ENCODE measurements at regions not wholly inside any gene's neighbourhood (a gene's known extent, or its start where the extent isn't known, plus 50 kb on each side); places are given as distances from the start of the nearest gene placed in this dataset.
A peak's percentile ranks its signal among the peaks of the same experiment; 100 is the strongest.
"Not testable (repeated sequence)": the region's sequence is repeated elsewhere in the genome, so short reads cannot be mapped to it uniquely, and the experiment has no call there.

- DNase-seq (ENCODE audit: low spot score) = peak; percentile 48
- TF ChIP-seq CTCF (IDR thresholded peaks at IDR 0.05; ENCODE audit: extremely low read depth, missing control alignments) = peak; percentile 48
Measured at GRCh38 chr10:57657164-57657765, 610.4 kb downstream of the IPMK start.

GRCh38 chr10:57654856-57655255, 612.8 kb downstream of the IPMK start:
- no peak for TF ChIP-seq CTCF (IDR thresholded peaks at IDR 0.05; ENCODE audit: extremely low read depth, missing control alignments)
- DNase-seq (ENCODE audit: low spot score) = peak; percentile 3

- DNase-seq (ENCODE audit: low spot score) = not testable (repeated sequence)
Measured at GRCh38 chr10:57645108-57645507, 622.6 kb downstream of the IPMK start.

- no peak for TF ChIP-seq CTCF (IDR thresholded peaks at IDR 0.05; ENCODE audit: extremely low read depth, missing control alignments)
- DNase-seq (ENCODE audit: low spot score) = no peak
Measured at GRCh38 chr10:57638411-57638810, 629.3 kb downstream of the IPMK start.

GRCh38 chr10:57628592-57629284, 639.0 kb downstream of the IPMK start:
- no peak for DNase-seq (ENCODE audit: low spot score)
- no peak for TF ChIP-seq CTCF (IDR thresholded peaks at IDR 0.05; ENCODE audit: extremely low read depth, missing control alignments)

GRCh38 chr10:57627642-57628178, 640.0 kb downstream of the IPMK start:
- no peak for DNase-seq (ENCODE audit: low spot score)
- TF ChIP-seq CTCF (IDR thresholded peaks at IDR 0.05; ENCODE audit: extremely low read depth, missing control alignments) = no peak

GRCh38 chr10:57624856-57625592, 642.7 kb downstream of the IPMK start:
- TF ChIP-seq CTCF (IDR thresholded peaks at IDR 0.05; ENCODE audit: extremely low read depth, missing control alignments) = no peak
- DNase-seq (ENCODE audit: low spot score) = no peak
